SK-N-MC (cell line): ENCODE measurements at regions not wholly inside any gene's neighbourhood (a gene's known extent, or its start where the extent isn't known, plus 50 kb on each side); places are given as distances from the start of the nearest gene placed in this dataset.

Source experiments
- DNase-seq: peaks from one replicate; pipeline ENCODE4 v3.0.0-alpha.2; 2011; ENCODE audit warnings: low read depth, low spot score
- H3K27ac ChIP-seq: fragments of 200-600 bp; sonication (generic); 2 replicates; pipeline ENCODE4 v1.5.1; 2016; ENCODE audit warnings: mixed run types
- H3K36me3 ChIP-seq: fragments of 200-600 bp; sonication (generic); 2 replicates; pipeline ENCODE4 v1.6.1; 2017; ENCODE audit warnings: antibody characterized with exemption, low read length, mixed read lengths; ENCODE audit not compliant: insufficient read depth
- H3K4me3 ChIP-seq: fragments of 200-600 bp; sonication (generic); 2 replicates; pipeline ENCODE4 v1.5.1; 2016
- H3K9ac ChIP-seq: fragments of 200-600 bp; sonication (generic); 2 replicates; pipeline ENCODE4 v1.8.0; 2017; ENCODE audit warnings: mixed run types, mixed read lengths; ENCODE audit not compliant: insufficient read length
- H3K9me3 ChIP-seq: fragments of 200-600 bp; sonication (generic); 2 replicates; pipeline ENCODE4 v1.6.1; 2017; ENCODE audit warnings: low read depth, mild to moderate bottlenecking, antibody characterized with exemption, low read length, moderate library complexity, mixed read lengths
- EZH2 ChIP-seq: fragments of 200-600 bp; sonication (generic); IDR thresholded peaks from one replicate; pipeline ENCODE4 v1.6.1; 2017; ENCODE audit warnings: antibody characterized with exemption
- FOXP2 ChIP-seq: optimal IDR thresholded peaks from 2 replicates; pipeline ENCODE3; 2011; ENCODE audit warnings: mild to moderate bottlenecking, moderate library complexity; ENCODE audit not compliant: insufficient read depth; ENCODE audit errors: extremely low read length, control extremely low read depth
- POLR2AphosphoS5 ChIP-seq: IDR thresholded peaks from 2 replicates; pipeline ENCODE4 v1.6.1; 2012; ENCODE audit warnings: mild to moderate bottlenecking, low read depth, low read length, borderline replicate concordance

DNA sequence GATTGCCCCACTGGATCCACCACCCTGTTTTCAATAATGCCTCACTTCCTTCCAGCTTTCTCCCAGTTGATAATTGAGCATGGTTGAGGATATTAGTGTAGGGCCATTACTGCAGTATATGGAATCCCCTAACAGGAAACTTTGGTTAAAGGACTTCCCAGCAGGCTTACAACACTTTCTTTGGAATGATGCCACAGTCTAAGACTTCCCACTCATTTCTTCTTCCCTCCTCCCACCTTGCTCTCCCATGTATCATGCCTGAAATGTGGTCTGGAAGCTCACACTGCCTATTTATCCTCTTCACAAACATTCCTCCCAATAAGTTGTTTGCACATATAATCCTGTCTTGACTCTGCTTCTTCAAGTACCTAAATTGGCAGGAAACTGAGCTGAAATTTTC is 863.3 kb downstream of the CENPC start:
- DNase-seq: peak; percentile 67
- H3K9ac ChIP-seq: no peak overlapping the region
- TF ChIP-seq FOXP2 (peak; percentile 46), EZH2 (no peak), POLR2AphosphoS5 (no peak; the same call in 1 of the 2 replicates)

DNA sequence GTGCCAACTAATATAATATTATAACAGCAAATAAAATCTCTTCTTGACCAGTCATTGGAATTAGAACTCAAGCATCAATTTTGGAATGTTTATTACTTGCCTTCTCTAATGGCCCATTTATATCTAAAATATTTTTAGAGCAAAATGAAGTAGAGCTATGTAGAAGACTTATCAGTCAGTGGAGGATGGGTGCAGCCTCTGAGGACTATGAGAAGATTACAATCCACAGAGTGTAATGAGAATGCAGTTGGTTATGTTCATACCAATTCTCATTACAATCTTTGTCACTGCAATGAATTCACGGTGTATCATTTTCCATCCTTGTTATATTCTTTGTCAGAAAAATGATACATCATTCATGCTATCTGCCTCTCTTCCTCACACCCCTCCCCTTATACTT is 878.1 kb downstream of the CENPC start:
- H3K9me3 ChIP-seq: no peaks in the 10 kb centered on the region
- no peak for DNase-seq
- H3K4me3 ChIP-seq: no peak overlapping the region
- no peak overlapping the region for H3K9ac ChIP-seq
- TF ChIP-seq EZH2: no peak
- TF ChIP-seq POLR2AphosphoS5: no peak
- TF ChIP-seq FOXP2: no peak
- H3K36me3 ChIP-seq: no peaks in the 10 kb centered on the region
- no peak overlapping the region for H3K27ac ChIP-seq

More for the DNA sequence above, 863.3 kb downstream of the CENPC start:
- Histone ChIP-seq H3K27ac (no peak overlapping the region), H3K9me3 (no peaks in the 10 kb centered on the region; the same call in 1 of the 2 replicates), H3K4me3 (no peak overlapping the region), H3K36me3 (no peaks in the 10 kb centered on the region)

DNA sequence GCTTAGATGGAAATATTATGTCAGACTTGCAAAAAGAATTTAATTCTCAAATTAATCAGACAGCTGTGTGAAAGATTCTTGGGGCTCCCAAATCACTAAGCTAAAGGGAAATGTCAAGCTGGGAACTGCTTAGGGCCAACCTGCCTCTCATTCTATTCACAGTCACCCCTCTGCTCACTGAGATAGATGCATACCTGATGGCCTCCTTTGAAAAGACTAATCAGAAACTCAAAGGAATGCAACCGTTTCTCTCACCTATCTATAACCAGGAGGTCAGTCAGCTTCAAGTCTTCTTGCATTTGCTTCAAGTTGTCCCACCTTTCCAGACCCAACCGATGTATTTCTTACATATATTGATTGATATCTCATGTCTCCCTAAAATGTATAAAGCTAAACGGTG is 882.7 kb downstream of the CENPC start:
- no peak for TF ChIP-seq EZH2
- no peak for TF ChIP-seq FOXP2
- TF ChIP-seq POLR2AphosphoS5: no peak
- no peaks in the 10 kb centered on the region for H3K36me3 ChIP-seq
- H3K9me3 ChIP-seq: no peaks in the 10 kb centered on the region
- no peak for DNase-seq
- no peak overlapping the region for H3K9ac ChIP-seq
- no peak overlapping the region for H3K27ac ChIP-seq
- no peak overlapping the region for H3K4me3 ChIP-seq

DNA sequence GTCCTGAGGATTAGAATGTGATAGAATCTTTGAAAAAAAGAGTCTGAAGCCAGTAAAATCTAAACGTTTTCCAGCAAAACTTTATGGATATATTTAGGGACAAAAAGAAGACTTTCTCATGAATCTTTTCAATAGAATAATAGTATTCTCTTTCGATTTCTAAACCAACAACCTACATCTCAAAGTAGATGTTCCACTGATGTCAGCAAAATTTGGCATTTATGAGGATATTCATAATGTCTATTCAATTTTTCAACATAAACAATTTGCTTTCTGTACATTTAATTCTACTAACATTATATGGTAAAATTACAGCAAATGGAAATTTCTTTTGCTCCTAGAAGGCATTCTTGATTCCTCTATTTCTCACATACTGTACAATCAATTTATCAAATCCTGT is 886.5 kb downstream of the CENPC start:
- Histone ChIP-seq H3K9ac (no peak overlapping the region), H3K9me3 (no peaks in the 10 kb centered on the region), H3K27ac (no peak overlapping the region), H3K36me3 (no peaks in the 10 kb centered on the region), H3K4me3 (no peak overlapping the region)
- no peak for DNase-seq
- no peak for TF ChIP-seq POLR2AphosphoS5
- no peak for TF ChIP-seq FOXP2
- TF ChIP-seq EZH2: no peak

DNA sequence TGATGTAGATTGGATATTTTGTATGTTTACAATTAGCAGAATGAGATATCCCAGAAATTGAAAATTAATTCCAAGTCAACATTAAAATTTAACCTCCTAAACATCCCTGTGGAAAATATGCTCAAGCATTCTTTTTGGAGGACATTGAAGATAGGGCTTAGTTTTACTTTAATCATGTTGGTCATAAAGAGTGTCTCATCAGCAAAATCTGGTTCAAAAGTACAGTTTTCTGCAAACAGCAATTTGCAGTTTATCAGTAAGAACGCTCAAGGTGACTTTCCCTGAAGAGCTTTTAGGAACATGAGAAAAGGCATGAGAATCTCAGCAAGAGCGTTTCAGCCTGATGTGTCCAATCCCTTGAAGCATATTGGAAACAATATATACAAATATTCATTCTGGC is 889.8 kb downstream of the CENPC start:
- no peak overlapping the region for H3K27ac ChIP-seq
- no peak for DNase-seq
- peaks cover 3% of the 10 kb centered on the region; the same call in 1 of the 2 replicates for H3K9me3 ChIP-seq

DNA sequence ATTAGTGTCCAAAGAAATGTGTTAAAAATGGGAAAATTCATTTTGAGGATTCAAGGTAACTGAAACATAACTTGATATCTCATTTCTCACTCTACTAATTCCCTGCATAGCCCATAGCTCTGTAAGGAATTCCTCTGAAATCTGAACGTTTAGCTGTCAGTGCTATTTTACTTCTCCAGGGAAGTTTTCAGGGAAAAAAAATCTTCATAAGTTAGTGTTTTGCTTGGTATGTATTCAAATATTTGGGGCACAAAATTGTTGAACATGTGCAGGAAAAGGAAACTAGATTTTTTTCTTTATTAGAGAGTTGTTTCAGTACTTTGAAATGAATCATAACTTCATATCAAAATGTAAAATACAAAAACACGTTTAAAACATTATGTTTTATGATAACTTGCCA is 891.4 kb downstream of the CENPC start:
- H3K9me3 ChIP-seq: peaks cover 3% of the 10 kb centered on the region; the same call in 1 of the 2 replicates
- H3K9ac ChIP-seq: no peak overlapping the region
- H3K4me3 ChIP-seq: no peak overlapping the region
- H3K27ac ChIP-seq: no peak overlapping the region
- H3K36me3 ChIP-seq: no peaks in the 10 kb centered on the region
- TF ChIP-seq POLR2AphosphoS5 (no peak), FOXP2 (no peak), EZH2 (no peak)
- DNase-seq: no peak

More for the DNA sequence above, 889.8 kb downstream of the CENPC start:
- TF ChIP-seq EZH2 (no peak), FOXP2 (no peak), POLR2AphosphoS5 (no peak)
- Histone ChIP-seq H3K9ac (no peak overlapping the region), H3K4me3 (no peak overlapping the region), H3K36me3 (no peaks in the 10 kb centered on the region)

DNA sequence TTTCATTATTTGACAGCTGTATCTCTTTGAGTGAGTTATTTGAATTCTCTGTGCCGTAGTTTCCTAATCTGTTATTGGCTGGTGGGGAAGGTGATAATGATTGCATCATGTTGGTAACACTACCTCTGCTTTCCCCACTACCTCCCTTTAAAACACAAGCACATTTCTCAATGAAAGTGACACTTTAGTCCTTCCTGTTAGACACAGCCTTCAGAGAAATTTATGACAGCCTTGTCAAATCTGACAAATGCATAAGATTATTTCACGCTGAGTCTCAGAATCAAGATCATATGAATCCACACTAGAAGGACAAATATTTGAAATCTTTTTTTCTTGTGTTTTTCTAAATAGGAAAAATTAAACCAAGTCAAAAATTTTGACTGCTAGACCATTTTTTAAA is 896.1 kb downstream of the CENPC start:
- DNase-seq: no peak
- Histone ChIP-seq H3K36me3 (no peaks in the 10 kb centered on the region), H3K9ac (no peak overlapping the region), H3K27ac (no peak overlapping the region), H3K4me3 (no peak overlapping the region), H3K9me3 (peaks cover 3% of the 10 kb centered on the region; the same call in 1 of the 2 replicates)
- TF ChIP-seq EZH2 (no peak), POLR2AphosphoS5 (no peak), FOXP2 (no peak)

DNA sequence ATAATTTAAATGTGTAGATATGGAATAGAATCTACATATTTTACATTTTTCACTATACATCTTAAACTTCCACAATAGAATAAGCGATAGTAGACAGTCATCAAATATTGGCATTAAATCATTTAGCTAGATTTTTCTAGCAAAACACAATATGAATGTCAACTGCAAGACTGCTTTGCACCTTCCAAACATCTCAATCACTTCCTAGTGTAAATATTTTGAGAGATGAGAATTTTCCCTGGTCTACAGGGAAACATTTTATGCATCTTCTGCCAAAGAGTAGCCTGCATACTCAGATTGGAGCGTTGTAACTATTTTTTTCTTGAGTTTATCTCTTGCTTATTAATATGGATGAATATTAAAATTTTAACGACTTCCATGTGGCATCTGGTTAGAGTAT is 897.4 kb downstream of the CENPC start:
- H3K36me3 ChIP-seq: no peaks in the 10 kb centered on the region
- no peak for DNase-seq
- no peak overlapping the region for H3K9ac ChIP-seq
- no peak for TF ChIP-seq POLR2AphosphoS5
- no peak for TF ChIP-seq FOXP2
- no peak for TF ChIP-seq EZH2
- peaks cover 3% of the 10 kb centered on the region; the same call in 1 of the 2 replicates for H3K9me3 ChIP-seq
- no peak overlapping the region for H3K4me3 ChIP-seq
- no peak overlapping the region for H3K27ac ChIP-seq

DNA sequence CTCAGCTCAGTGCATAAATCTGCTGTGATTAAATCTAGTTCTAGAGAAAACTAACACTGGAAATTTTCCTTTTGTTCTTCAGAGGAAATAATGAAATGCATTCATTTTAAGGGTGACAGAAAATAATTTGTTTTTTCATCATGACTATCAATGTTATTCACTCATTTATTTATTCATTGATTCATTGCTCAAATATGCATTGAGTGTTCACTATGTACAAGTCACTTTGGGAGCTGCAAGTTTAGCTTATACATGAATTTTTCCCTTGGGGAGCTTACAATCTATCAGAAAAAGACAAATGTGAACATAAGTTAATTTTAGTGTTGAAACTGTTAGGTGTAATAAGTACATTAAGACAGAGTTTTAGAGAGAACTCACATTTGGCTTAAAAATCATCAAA is 897.8 kb downstream of the CENPC start:
- DNase-seq: no peak
- Histone ChIP-seq H3K27ac (no peak overlapping the region), H3K4me3 (no peak overlapping the region), H3K36me3 (no peaks in the 10 kb centered on the region), H3K9me3 (peaks cover 3% of the 10 kb centered on the region; the same call in 1 of the 2 replicates), H3K9ac (no peak overlapping the region)
- TF ChIP-seq POLR2AphosphoS5: no peak
